NCI-H187 (cell line): ENCODE measurements at regions not wholly inside any gene's neighbourhood (a gene's known extent, or its start where the extent isn't known, plus 50 kb on each side); places are given as distances from the start of the nearest gene placed in this dataset.
"Not testable (repeated sequence)": the region's sequence is repeated elsewhere in the genome, so short reads cannot be mapped to it uniquely, and the experiment has no call there.

Source experiments
- DNase-seq, 2 experiments: peaks; one replicate each; lab custom pipeline; 2025; lab: John Stamatoyannopoulos, UW

DNA sequence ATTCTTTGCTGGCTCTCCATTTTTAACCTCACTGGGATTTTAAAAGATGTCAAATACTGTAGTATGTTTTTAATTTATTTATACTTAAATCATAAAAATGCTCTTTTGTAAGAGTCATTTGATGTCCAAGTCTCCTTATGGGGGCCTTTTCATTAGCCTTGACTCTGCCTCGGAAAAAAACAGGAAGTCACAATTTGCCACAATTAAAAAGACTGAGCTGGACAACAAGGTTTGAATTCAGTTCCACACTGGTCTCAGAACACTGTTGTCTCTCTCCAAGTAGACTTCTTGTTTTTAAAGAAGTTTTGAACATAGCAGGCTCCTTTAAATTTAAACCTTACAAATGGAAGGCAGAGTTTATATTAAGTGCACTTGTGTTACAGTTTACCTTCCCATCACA is 444.2 kb downstream of the ACTL7B start:
- no peak for DNase-seq

DNA sequence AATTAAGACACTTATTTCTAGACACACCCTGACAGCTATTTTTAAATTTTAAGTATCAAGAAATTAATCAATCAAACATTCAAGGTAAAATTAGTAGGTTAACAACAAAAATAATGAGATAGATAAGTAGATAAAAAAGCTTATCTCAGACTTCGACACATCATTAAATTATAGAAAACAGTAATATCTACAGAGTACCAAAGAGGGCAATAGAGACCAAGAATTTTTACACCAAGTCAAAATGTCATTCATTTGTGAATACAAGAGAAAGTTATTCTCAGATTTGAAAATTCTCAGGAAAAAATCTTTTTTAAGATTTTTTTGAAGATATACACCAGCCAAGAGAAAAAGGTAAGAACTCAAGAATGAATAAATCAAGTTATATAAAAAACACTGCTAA is 445.6 kb downstream of the ACTL7B start:
- DNase-seq: no peak

DNA sequence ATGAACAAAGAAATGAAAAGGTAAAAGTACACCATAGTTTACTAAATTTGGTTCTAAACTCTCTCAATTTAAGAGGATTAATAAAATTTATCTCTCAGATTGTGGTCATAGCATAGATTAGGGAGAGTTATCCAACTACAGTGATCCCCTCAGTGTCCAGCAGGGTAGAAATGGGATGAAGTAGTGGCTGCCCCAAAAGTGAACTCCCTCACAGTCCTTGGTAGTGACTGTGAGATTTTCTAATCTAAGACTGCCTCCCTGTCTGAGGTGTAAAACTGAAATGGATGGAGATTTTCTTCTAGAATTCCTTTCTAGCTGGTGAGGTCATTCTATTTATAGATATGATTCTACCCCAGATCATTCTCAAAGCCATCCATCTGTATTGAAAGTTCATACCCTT is 455.5 kb downstream of the ACTL7B start:
- no peak for DNase-seq

DNA sequence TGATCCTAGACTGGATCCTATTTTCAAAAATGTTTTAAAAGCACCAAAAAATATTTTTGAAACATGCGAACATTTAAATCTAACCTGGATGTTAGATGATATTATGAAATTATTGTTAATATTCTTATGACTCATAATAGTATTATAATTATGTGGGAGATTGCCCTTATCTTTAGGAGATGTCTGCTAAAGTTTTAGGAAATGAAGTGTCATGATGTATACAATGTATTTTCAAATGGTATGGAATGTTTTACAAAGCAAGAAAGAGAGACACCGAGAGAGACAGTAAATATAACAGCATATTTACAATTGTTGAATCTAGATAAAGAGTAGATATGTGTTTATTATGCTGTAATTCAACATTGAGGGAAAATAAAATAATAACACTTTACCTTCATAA is 455.9 kb downstream of the ACTL7B start:
- DNase-seq: no peak

DNA sequence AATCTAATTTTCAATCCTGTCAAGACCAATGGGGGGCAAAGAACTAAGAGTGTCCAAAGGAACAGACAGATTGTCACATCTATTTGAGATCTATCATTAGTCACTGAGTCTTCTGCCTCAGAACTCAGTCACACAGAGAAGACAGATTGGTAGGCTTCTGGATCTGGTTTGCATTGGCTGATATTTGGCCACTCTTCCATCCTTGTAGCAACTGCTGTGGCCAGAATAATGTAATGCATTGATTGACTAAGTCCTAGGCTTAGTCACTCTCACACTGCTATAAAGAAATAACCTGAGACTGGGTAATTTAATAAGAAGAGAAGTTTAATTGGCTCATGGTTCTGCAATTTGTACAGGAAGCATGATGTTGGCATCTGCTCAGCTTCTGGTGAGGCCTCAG is 458.5 kb downstream of the ACTL7B start:
- DNase-seq: no peak

DNA sequence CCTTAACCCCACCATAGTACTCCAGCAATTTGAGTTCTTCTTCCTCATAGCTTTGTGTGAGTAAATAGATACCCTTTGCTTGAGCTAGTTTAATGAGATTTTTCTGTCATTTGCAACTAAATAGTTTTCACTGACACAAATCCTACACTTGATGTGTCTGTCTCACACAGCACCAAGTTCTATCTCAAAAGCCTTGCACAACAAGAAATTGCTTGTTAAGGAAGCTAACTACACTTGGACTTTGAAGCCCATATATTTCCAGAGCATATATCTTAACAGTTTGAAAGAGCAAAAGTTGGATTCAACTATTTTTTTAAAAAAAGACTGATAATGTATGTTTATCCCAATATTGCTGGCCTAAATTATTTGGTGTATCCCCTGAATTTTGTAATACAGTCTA is 459.2 kb downstream of the ACTL7B start:
- no peak for DNase-seq

DNA sequence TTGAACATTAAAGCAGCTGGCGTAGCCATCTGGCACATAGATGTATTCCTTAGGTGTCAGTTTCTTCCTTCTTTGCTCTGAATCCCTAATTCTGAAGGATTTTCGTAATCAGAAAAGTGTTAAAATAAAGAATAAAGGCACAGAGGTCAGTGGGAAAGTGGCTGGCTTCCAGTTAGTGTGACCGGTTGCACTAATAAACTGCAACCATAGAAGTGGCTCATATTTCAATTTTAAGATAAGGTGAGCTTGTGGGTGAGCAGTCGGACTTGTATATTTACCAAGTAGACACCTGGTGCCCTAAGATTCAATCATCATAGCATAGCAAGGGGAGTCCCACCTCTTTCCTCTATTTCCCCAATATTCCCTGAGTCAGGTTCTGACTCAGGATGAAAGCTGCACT is 459.6 kb downstream of the ACTL7B start:
- DNase-seq: no peak

DNA sequence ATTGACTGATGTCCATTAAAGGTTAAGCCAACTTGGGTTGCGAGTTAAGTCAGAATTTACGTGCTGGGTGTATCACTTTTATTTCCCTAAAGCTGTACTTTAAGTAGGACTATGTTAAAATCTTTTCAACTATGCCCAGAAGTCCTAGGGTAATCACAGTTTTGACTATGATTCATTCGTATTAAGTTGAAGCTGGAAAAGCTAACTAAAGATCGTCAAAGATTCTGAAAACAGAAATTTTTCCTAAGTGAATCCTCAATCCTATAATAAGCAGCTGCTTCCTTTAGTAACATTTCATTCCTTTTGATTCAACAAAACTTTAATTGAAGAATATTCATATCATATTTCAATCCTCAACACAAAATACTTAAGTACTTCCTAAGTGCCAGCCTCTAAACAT is 460.4 kb downstream of the ACTL7B start:
- DNase-seq: no peak

DNA sequence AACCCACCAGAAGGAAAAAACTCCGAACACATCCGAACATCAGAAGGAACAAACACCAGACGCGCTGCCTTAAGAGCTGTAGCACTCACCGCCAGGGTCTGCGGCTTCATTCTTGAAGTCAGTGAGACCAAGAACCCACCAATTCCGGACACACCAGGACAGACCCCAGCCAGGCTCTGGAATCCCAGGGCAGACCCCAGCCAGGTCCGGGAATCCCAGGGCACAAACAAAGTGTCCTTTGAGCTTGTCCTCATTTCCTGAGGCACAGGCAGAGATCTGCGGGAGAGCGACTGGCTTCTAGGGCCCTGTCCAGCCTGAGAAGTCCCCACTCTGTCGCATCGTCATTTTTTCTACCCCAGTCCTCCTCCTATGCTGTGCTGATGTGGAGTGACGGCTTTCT is 461.1 kb downstream of the ACTL7B start:
- DNase-seq: no peak

DNA sequence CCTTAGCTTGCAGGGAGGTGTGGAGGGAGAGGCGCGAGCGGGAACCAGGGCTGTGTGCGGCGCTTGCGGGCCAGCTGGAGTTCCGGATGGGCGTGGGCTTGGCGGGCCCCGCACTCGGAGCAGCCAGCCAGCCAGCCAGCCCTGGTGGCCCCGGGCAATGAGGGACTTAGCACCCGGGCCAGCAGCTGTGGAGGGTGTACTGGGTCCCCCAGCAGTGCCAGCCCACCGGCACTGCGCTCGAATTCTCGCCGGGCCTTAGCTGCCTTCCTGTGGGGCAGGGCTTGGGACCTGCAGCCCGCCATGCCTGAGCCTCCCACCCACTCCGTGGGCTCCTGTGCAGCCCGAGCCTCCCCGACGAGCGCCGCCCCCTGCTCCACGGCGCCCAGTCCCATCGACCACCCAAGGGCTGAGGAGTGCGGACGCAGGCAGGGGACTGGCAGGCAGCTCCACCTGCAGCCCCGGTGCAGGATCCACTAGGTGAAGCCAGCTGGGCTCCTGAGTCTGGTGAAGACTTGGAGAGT is 462.2 kb downstream of the ACTL7B start:
- DNase-seq: not testable (repeated sequence)

DNA sequence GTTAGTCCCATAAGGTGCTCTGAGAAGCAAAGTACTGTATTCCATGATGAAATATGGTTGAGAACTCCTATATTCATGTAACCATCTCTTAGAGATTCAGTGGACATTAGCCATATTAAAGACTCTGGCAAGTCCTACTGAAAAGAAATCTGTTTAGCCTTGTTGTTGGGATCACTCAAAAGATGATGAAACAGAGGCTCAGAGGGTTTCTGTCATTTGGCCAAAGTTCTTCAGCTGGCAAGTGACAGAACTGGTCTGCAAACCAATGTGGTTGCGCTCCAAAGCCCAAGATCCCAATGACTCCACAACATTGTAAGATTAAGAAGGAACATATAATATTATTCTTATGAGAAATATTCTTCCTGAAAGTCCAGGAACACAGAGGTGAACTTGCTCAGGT is 462.9 kb downstream of the ACTL7B start:
- DNase-seq: no peak

DNA sequence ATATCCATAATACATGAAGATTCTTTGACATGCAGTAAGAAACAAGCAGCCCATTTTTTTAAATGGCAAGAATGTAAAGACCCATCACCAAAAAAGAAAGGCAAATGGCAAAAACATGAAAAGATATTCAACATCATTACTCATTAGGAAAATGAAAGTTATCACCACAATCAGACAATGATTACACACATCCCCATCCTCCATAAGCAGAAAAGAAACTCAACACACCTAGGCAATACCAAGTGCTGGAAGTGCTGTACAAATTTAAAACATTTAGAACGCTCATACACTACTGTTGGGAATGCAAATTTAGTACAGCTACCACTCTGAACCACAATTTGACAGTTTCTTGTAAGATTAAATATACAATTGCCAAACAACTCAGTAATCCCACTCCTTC is 466.7 kb downstream of the ACTL7B start:
- DNase-seq: no peak

DNA sequence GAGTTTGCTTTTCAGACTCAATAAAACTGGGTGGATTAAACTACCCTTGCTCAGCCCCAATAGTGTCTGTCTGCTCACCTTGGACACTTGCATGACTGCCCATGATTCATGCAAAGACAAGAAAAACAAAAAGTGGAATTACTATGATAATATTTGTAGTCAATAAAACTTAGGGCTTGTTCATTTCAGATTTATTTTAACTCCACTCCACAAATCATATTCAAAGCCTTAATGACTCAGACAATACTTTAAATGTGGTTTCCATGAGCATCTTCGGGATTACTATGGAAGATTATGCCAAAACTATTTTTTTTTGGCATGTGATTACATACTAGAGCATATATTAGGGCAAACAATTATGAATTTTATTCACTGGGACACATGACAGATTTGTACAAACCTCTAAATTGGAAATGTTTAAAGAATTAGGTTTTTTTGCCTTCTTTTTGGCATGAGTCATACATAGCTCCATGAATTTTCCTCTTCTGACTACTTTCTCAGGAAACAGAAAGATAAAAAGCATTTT is 468.9 kb downstream of the ACTL7B start:
- DNase-seq: no peak

DNA sequence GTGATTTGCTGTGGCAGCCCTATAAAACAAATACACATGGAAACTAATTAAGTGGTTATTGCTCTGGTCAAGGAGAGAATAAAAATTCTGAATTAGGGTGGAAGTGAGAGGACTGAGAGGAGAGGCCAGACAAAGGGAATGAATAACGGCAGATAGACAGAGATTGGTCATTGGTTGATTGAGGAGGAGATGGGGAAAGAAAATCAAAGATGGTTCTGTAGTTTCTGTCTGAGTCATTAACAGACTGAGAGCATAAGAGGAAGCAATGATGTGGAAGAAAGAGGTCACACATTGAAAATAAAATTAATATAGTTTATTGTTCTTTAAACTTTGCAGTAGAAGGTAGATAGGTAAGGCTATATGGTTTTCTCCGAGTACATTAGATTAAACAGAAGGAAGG is 469.8 kb downstream of the ACTL7B start:
- DNase-seq: no peak

DNA sequence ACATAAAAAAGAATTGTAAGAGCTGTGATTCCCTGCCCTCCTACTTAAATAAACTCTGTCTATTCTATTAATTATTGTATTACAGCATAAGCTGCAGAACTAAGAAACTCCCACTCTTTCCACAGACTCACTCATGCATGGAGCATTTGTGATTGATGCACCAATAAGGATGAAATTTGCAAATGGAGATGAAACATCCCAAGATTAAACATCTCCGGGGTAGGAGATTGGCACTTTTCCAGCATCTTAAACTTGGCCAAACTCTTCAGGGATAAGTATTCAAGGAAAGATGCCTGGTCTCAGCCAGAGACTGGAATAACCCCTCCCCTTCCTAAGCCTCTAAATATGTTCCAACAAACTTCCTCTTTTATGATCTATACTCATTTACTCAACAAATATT is 472.0 kb downstream of the ACTL7B start:
- DNase-seq: no peak

DNA sequence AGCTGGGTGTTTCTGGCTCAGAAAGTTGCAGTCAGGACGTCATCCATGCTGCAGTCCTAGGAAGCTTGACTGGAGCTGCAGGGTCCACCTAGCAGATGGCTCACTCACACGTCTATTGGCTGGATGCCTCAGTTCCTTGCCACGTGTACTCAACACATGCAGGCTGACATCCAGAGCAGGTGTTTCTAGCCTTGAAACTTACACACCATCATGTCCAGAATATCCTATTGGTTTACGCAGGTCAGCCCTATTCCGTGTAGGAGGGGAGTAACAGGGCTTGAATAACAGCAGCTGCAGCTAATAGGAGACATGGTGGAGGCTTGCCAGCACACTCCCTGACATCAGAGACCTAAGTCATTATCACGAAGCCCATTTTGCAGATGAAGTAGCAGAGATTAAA is 473.5 kb downstream of the ACTL7B start:
- peak in 1 of 2 experiments; percentile 24 for DNase-seq

DNA sequence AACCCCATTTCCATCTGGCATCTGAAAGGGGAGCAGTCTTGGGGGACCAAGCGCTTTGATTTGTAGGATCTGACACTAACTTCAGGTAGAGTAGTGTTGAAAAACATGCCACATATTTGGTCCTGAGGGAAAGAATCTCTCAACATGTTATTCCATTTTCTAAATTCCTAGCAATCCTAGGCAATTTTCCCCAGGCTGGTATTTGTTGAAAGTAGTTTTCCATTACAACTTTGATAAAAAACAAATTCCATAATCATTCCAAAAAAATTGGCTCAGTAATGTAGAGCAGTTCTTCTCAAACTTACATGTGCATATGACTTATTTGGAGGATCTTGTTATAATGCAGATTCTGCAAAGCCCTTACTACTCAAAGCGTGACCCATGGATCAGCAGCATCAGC is 477.9 kb downstream of the ACTL7B start:
- DNase-seq: no peak

DNA sequence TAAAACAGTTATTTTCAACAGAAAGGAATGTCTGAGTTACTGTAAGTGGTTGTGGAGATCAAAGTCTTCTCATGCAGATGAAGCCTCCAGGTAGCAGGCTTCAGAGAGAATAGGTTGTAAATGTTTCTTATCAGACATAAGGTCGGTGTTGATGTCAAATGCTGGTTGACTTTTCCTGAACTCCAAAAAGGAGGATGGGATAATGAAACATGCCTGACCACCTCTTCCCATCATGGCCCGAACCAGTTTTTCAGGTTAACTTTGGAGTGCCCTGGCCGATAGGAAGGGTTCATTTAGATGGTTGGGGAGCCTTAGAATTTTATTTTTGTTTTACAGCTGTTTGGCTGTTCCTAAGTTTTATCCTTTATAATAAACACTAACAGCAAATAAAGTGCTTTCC is 478.4 kb downstream of the ACTL7B start:
- DNase-seq: no peak

DNA sequence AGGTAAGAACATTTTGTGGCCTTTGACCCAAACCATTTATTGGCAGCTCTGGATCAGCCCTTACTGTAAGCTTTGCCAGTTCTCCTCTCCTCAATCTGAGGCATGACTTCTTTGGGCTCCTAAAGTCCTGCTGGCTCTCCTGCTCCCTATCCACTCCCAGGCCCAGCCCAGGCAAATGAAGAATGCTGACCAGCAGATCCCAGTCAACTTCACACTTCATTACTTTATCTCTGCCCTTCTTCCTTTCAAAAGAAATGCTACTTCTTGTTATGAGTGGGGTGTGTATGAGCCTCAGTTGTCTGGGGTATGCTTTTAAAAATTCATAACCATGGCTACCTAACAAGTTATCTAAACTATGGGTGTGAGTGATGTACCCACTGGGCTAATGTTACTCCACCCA is 479.6 kb downstream of the ACTL7B start:
- DNase-seq: no peak

DNA sequence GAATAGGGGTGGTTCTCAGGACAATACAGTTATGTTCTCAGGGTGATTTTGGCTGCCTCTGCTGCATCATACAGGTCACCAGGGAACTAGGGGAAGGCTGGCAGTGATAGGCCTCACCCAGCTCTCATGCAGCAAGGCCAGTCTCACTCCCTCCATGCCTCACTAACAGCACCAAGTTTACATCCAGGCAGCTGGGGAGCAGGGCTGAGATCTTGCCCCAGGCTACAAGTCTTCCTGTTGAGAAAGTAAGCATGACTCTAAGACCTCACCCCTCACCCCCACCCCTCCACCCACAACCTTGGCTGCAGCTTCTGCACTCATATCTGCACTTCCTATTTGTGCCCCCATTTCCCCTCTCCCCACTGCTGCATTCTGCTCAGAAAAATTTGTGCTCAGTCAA is 481.2 kb downstream of the ACTL7B start:
- DNase-seq: no peak

DNA sequence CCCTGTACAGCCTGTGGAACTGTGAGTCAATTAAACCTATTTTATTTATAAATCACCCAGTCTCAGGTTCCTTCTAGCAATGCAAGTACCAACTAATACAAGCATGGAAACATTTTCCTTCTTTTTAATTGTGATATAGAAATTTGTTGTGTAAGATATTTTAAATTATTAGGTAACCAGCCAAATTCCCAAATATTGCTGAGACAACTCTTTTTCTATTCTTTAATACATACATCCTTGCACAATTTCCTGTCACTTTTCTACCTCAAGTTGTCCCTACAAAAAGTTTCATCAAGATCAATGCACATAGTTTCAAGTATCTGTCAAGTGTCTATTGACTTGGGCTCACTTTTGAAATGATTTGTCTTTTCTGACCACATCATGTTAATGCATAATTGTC is 488.6 kb downstream of the ACTL7B start:
- no peak for DNase-seq

DNA sequence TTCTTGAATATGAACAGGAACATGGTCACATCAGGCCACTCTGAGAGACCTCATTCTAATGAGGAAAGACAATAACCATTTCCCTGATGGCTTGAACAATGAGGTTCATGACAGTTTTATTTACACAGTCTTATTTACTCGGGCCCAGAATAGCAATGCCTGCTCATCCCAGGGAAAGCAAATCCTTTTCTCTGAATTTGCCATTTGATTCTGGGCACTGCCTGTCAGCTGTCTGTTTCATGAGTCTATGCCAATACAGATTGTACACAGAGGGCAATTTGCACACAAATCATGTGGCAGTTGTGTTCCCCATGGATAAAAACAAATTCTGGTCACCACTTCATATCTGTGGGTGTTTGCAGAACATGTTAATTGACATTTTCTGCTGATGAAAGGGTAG is 492.5 kb downstream of the ACTL7B start:
- no peak for DNase-seq

DNA sequence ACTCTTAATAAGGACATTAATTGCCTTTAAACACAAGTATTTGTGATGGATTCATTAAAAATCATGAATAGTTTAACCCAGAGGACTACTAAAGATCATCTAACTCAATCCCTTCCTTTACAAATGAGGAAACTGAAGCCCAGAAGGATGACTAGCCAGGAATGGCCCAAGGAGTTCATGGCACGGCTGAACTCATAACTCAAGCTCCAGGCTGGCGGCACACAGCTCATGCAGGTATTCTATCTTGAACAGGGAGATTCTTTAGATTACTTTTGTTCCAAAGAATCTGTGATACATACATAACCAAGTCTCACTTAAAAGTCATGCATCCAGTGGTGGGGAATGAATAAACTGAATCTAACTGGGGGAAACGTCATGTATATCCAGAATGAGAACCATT is 495.5 kb downstream of the ACTL7B start:
- no peak for DNase-seq

DNA sequence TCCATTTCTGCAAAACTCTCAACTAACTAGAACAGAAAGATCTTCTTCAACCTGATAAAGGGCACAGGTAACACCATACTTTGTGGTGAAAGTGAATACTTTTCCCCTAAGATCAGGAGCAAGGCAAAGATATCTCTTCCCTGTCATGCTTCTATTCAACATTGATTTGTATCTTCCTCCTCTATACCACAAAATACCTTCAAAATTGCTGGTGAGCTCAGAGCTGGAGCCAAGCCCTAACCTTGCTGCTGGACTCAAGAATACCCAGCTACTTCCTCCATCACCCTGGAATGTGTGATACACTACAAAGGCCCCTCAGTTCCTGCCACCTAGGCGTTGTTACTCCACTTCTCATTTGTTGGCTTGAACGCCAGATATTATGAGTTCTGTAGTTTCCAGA is 499.0 kb downstream of the ACTL7B start:
- no peak for DNase-seq

DNA sequence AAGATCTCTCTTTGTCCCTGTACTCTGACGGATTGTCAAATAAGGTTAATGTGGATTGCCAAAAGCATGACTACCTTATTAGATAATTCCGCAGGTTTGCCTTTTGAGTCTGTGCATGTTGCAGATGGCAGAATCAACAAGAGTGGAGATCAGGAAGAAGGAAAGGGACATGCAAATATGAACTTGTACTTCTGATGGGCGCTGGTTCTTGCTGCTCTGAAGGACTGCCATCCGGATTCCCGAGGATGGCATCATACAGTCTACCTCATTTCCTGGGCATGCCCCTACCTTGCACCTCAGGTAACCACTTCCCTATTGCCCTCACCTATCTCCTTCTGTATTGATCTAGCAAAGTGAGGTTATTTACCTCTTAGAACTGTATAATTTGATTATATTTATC is 504.2 kb downstream of the ACTL7B start:
- DNase-seq: no peak
